K562 (cell line): ENCODE measurements at regions not wholly inside any gene's neighbourhood (a gene's known extent, or its start where the extent isn't known, plus 50 kb on each side); places are given as distances from the start of the nearest gene placed in this dataset.

Source experiments
- CBFA2T3 ChIP-seq: fragments of 450-650 bp; IDR thresholded peaks from 2 replicates; pipeline ENCODE4 v1.6.1; 2017
- ERF ChIP-seq: fragments of 450-650 bp; formaldehyde crosslinking; IDR thresholded peaks from 2 replicates; pipeline ENCODE4 v1.4.0; 2020; ENCODE audit warnings: mild to moderate bottlenecking, mixed read lengths
- EZH2 ChIP-seq: IDR thresholded peaks from 2 replicates; pipeline ENCODE4 v1.6.1; 2012; ENCODE audit warnings: low read depth, mild to moderate bottlenecking, inconsistent platforms, low read length, borderline replicate concordance
- TRIM28 ChIP-seq: fragments of 450-650 bp; IDR thresholded peaks from 2 replicates; pipeline ENCODE4 v1.6.1; 2017
- ZNF583 ChIP-seq: fragments of 250-450 bp; sonication (Bioruptor Pico); IDR thresholded peaks from 2 replicates; pipeline ENCODE4 v1.4.0; 2020
- ZNF655 ChIP-seq: fragments of 250-450 bp; sonication (Bioruptor Pico); IDR thresholded peaks from 2 replicates; pipeline ENCODE4 v1.5.0; 2021
- ZSCAN32 ChIP-seq: fragments of 450-650 bp; formaldehyde crosslinking; IDR thresholded peaks from 2 replicates; pipeline ENCODE4 v1.4.0; 2020; ENCODE audit warnings: mild to moderate bottlenecking, moderate library complexity
- TF ChIP-seq, protein P1 (sequence below), 2 experiments: fragments of 450-650 bp in 1 of 2; sonication (generic) in 1 of 2; formaldehyde crosslinking in 1 of 2; IDR thresholded peaks; 2 replicates each; pipeline versions ENCODE4 v1.7.1 to v1.9.0; 2016 to 2022; ENCODE audit warnings: inconsistent platforms in 1 of 2, mild to moderate bottlenecking in 1 of 2, missing genetic modification reagents in 1 of 2
- TF ChIP-seq, protein P2 (sequence below): sonication (generic); formaldehyde crosslinking; IDR thresholded peaks from 2 replicates; pipeline ENCODE4 v1.8.0; 2023; ENCODE audit warnings: missing genetic modification reagents, mild to moderate bottlenecking, borderline replicate concordance
- TF ChIP-seq, protein P3 (sequence below): sonication (generic); formaldehyde crosslinking; IDR thresholded peaks from 2 replicates; pipeline ENCODE4 v1.8.1; 2022; ENCODE audit warnings: missing genetic modification reagents

DNA sequence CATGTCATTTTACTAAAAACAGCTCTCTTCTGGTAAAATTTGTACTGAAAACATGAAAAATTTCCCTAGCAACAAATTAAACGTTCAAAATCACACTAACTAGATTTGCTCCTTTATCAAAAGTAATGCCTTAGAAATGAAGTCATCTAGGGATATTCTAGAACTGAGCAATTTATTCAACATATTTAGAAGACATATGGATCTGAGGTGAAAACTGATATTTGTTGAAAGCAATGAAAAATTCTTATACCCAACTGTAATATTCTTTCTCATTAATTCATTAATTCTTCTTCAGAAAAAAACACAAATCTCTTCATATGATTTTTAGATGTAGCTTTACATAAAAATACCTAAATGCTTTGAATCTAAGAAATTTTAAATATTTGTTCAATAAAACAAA is 604.9 kb downstream of the NR2F1-AS1 start (continued):
- TF ChIP-seq, protein P1, sequence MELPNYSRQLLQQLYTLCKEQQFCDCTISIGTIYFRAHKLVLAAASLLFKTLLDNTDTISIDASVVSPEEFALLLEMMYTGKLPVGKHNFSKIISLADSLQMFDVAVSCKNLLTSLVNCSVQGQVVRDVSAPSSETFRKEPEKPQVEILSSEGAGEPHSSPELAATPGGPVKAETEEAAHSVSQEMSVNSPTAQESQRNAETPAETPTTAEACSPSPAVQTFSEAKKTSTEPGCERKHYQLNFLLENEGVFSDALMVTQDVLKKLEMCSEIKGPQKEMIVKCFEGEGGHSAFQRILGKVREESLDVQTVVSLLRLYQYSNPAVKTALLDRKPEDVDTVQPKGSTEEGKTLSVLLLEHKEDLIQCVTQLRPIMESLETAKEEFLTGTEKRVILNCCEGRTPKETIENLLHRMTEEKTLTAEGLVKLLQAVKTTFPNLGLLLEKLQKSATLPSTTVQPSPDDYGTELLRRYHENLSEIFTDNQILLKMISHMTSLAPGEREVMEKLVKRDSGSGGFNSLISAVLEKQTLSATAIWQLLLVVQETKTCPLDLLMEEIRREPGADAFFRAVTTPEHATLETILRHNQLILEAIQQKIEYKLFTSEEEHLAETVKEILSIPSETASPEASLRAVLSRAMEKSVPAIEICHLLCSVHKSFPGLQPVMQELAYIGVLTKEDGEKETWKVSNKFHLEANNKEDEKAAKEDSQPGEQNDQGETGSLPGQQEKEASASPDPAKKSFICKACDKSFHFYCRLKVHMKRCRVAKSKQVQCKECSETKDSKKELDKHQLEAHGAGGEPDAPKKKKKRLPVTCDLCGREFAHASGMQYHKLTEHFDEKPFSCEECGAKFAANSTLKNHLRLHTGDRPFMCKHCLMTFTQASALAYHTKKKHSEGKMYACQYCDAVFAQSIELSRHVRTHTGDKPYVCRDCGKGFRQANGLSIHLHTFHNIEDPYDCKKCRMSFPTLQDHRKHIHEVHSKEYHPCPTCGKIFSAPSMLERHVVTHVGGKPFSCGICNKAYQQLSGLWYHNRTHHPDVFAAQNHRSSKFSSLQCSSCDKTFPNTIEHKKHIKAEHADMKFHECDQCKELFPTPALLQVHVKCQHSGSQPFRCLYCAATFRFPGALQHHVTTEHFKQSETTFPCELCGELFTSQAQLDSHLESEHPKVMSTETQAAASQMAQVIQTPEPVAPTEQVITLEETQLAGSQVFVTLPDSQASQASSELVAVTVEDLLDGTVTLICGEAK (IDR thresholded peaks at IDR 0.05): no peak
- TF ChIP-seq, protein P1 (CRISPR knock-in tag; IDR thresholded peaks at IDR 0.05): no peak
- TF ChIP-seq ERF (CRISPR knock-in tag) (no peak), ZNF655 (no peak), CBFA2T3 (no peak), EZH2 (no peak), ZNF583 (CRISPR knock-in tag) (no peak), ZSCAN32 (CRISPR knock-in tag) (no peak), TRIM28 (no peak)
- TF ChIP-seq, protein P2, sequence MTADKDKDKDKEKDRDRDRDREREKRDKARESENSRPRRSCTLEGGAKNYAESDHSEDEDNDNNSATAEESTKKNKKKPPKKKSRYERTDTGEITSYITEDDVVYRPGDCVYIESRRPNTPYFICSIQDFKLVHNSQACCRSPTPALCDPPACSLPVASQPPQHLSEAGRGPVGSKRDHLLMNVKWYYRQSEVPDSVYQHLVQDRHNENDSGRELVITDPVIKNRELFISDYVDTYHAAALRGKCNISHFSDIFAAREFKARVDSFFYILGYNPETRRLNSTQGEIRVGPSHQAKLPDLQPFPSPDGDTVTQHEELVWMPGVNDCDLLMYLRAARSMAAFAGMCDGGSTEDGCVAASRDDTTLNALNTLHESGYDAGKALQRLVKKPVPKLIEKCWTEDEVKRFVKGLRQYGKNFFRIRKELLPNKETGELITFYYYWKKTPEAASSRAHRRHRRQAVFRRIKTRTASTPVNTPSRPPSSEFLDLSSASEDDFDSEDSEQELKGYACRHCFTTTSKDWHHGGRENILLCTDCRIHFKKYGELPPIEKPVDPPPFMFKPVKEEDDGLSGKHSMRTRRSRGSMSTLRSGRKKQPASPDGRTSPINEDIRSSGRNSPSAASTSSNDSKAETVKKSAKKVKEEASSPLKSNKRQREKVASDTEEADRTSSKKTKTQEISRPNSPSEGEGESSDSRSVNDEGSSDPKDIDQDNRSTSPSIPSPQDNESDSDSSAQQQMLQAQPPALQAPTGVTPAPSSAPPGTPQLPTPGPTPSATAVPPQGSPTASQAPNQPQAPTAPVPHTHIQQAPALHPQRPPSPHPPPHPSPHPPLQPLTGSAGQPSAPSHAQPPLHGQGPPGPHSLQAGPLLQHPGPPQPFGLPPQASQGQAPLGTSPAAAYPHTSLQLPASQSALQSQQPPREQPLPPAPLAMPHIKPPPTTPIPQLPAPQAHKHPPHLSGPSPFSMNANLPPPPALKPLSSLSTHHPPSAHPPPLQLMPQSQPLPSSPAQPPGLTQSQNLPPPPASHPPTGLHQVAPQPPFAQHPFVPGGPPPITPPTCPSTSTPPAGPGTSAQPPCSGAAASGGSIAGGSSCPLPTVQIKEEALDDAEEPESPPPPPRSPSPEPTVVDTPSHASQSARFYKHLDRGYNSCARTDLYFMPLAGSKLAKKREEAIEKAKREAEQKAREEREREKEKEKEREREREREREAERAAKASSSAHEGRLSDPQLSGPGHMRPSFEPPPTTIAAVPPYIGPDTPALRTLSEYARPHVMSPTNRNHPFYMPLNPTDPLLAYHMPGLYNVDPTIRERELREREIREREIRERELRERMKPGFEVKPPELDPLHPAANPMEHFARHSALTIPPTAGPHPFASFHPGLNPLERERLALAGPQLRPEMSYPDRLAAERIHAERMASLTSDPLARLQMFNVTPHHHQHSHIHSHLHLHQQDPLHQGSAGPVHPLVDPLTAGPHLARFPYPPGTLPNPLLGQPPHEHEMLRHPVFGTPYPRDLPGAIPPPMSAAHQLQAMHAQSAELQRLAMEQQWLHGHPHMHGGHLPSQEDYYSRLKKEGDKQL: no peak
- TF ChIP-seq, protein P3, sequence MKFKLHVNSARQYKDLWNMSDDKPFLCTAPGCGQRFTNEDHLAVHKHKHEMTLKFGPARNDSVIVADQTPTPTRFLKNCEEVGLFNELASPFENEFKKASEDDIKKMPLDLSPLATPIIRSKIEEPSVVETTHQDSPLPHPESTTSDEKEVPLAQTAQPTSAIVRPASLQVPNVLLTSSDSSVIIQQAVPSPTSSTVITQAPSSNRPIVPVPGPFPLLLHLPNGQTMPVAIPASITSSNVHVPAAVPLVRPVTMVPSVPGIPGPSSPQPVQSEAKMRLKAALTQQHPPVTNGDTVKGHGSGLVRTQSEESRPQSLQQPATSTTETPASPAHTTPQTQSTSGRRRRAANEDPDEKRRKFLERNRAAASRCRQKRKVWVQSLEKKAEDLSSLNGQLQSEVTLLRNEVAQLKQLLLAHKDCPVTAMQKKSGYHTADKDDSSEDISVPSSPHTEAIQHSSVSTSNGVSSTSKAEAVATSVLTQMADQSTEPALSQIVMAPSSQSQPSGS (CRISPR knock-in tag): no peak
